OCI-LY7 (cell line): ENCODE measurements at regions not wholly inside any gene's neighbourhood (a gene's known extent, or its start where the extent isn't known, plus 50 kb on each side); places are given as distances from the start of the nearest gene placed in this dataset.

ENCODE experiments used
- BruUV-seq: library from RNA; stranded (reverse); fragments of 400-500 nt; replicated peaks from 2 replicates; lab custom pipeline; 2021; lab: Mats Ljungman, UMichigan
- CTCF ChIA-PET: fragments of 300-600 bp; sonication (Branson Sonifier 250); formaldehyde crosslinking; loops from one replicate; lab custom pipeline; 2022; ENCODE audit warnings: antibody characterized with exemption; ENCODE audit not compliant: unreplicated experiment; lab: Charles Lee
- POLR2A ChIA-PET: fragments of 300-600 bp; sonication (Branson Sonifier 250); formaldehyde crosslinking; loops from one replicate; lab custom pipeline; 2022; ENCODE audit warnings: antibody characterized with exemption; lab: Charles Lee
- DNase-seq: peaks from one replicate; pipeline ENCODE4 v3.0.0-alpha.2; 2015; ENCODE audit warnings: low spot score
- H2AFZ ChIP-seq: fragments of 200-600 bp; sonication (generic), shearing (Covaris generic); 2 replicates; pipeline ENCODE4 v1.6.1; 2014; ENCODE audit warnings: mild to moderate bottlenecking, antibody characterized with exemption, low read length, moderate library complexity
- H3K27ac ChIP-seq: fragments of 200-600 bp; sonication (generic); 2 replicates; pipeline ENCODE4 v1.5.1; 2014; ENCODE audit warnings: mixed run types, low read depth, mild to moderate bottlenecking, moderate library complexity, low read length, inconsistent platforms; ENCODE audit not compliant: poor library complexity, severe bottlenecking
- H3K36me3 ChIP-seq: fragments of 200-600 bp; sonication (generic); 2 replicates; pipeline ENCODE4 v1.6.1; 2014; ENCODE audit warnings: mild to moderate bottlenecking, antibody characterized with exemption, low read length, moderate library complexity, mixed read lengths; ENCODE audit not compliant: insufficient read depth
- H3K4me1 ChIP-seq: fragments of 200-600 bp; sonication (generic); 2 replicates; pipeline ENCODE4 v1.5.1; 2014; ENCODE audit warnings: mild to moderate bottlenecking, low read length; ENCODE audit not compliant: insufficient read depth, poor library complexity, severe bottlenecking
- H3K4me2 ChIP-seq: fragments of 200-600 bp; sonication (generic); 2 replicates; pipeline ENCODE4 v1.6.1; 2014; ENCODE audit warnings: mild to moderate bottlenecking, low read length
- H3K4me3 ChIP-seq: fragments of 200-600 bp; sonication (generic); 2 replicates; pipeline ENCODE4 v1.5.1; 2014; ENCODE audit warnings: mild to moderate bottlenecking, low read depth, low read length; ENCODE audit not compliant: poor library complexity, severe bottlenecking
- H3K79me2 ChIP-seq: fragments of 200-600 bp; sonication (generic); 2 replicates; pipeline ENCODE4 v1.6.1; 2016; ENCODE audit warnings: low read depth, mild to moderate bottlenecking, low read length, moderate library complexity, mixed read lengths; ENCODE audit not compliant: insufficient read depth
- H3K9me2 ChIP-seq: fragments of 200-600 bp; sonication (generic); 2 replicates; pipeline ENCODE4 v1.6.1; 2016; ENCODE audit warnings: mild to moderate bottlenecking, low read length, mixed read lengths; ENCODE audit not compliant: insufficient read depth
- H3K9me3 ChIP-seq: fragments of 200-600 bp; sonication (generic); 2 replicates; pipeline ENCODE4 v1.6.1; 2014; ENCODE audit warnings: mild to moderate bottlenecking, mixed run types, low read length, mixed read lengths
- H4K20me1 ChIP-seq: fragments of 200-600 bp; sonication (generic); 2 replicates; pipeline ENCODE4 v1.6.1; 2014; ENCODE audit warnings: mild to moderate bottlenecking, antibody characterized with exemption, low read length, moderate library complexity, mixed read lengths; ENCODE audit not compliant: insufficient read depth
- CTCF ChIP-seq: fragments of 200-600 bp; sonication (generic); conservative IDR thresholded peaks from 2 replicates; pipeline ENCODE4 v1.5.1; 2014; ENCODE audit warnings: mild to moderate bottlenecking, antibody characterized with exemption, low read length, moderate library complexity, mixed read lengths
- EZH2phosphoT487 ChIP-seq: fragments of 200-600 bp; sonication (generic); IDR thresholded peaks from 2 replicates; pipeline ENCODE4 v1.6.1; 2018; ENCODE audit warnings: low read depth, borderline replicate concordance, mild to moderate bottlenecking, mixed run types, antibody characterized with exemption, low read length, moderate library complexity, mixed read lengths
- intact Hi-C: fragments of 100-400 bp; cut with micrococcal nuclease; formaldehyde crosslinking; loops from one replicate; pipeline ENCODE4 v1.10.0; 2022; ENCODE audit not compliant: unreplicated experiment

GRCh38 chr6:144844596-144844995, 559.5 kb downstream of the UTRN start:
- no peak for TF ChIP-seq CTCF
- no peak for TF ChIP-seq EZH2phosphoT487
- no peaks in the 10 kb centered on the region for H4K20me1 ChIP-seq
- intact Hi-C loops: no loop called here
- H3K9me3 ChIP-seq: no peaks in the 10 kb centered on the region
- ChIA-PET CTCF (no interaction called here), POLR2A (no interaction called here)
- H2AFZ ChIP-seq: no peak overlapping the region
- H3K9me2 ChIP-seq: no peaks in the 10 kb centered on the region
- H3K4me3 ChIP-seq: no peak overlapping the region
- H3K79me2 ChIP-seq: no peaks in the 10 kb centered on the region
- H3K4me2 ChIP-seq: no peak overlapping the region
- no TSS peak for BruUV-seq
- no peak for DNase-seq
- no peaks in the 10 kb centered on the region for H3K4me1 ChIP-seq
- H3K36me3 ChIP-seq: no peaks in the 10 kb centered on the region
- no peak overlapping the region for H3K27ac ChIP-seq

- BruUV-seq: no TSS peak
- no peaks in the 10 kb centered on the region for H3K79me2 ChIP-seq
- H2AFZ ChIP-seq: no peak overlapping the region
- no peaks in the 10 kb centered on the region for H3K4me1 ChIP-seq
- ChIA-PET POLR2A (no interaction called here), CTCF (no interaction called here)
- H3K4me3 ChIP-seq: no peak overlapping the region
- intact Hi-C loops: no loop called here
- no peaks in the 10 kb centered on the region for H3K9me3 ChIP-seq
- no peaks in the 10 kb centered on the region for H3K9me2 ChIP-seq
- H4K20me1 ChIP-seq: no peaks in the 10 kb centered on the region
- no peak for TF ChIP-seq EZH2phosphoT487
- TF ChIP-seq CTCF: no peak
- H3K4me2 ChIP-seq: no peak overlapping the region
- H3K36me3 ChIP-seq: no peaks in the 10 kb centered on the region
- H3K27ac ChIP-seq: no peak overlapping the region
- DNase-seq: no peak
Measured at GRCh38 chr6:144845186-144845585, 560.1 kb downstream of the UTRN start.

- Histone ChIP-seq H3K27ac (no peak overlapping the region), H3K9me3 (no peaks in the 10 kb centered on the region), H4K20me1 (no peaks in the 10 kb centered on the region), H2AFZ (no peak overlapping the region), H3K9me2 (no peaks in the 10 kb centered on the region), H3K36me3 (no peaks in the 10 kb centered on the region), H3K4me3 (no peak overlapping the region), H3K4me2 (no peak overlapping the region), H3K4me1 (no peaks in the 10 kb centered on the region), H3K79me2 (no peaks in the 10 kb centered on the region)
- ChIA-PET POLR2A (interaction anchor here (0.5 kb wide), 1 partner anchor 132 kb away, joined by 4 read pairs; no protein-coding TSS in a partner anchor), CTCF (no interaction called here)
- no TSS peak for BruUV-seq
- TF ChIP-seq CTCF: no peak
- TF ChIP-seq EZH2phosphoT487: no peak
- intact Hi-C loops: no loop called here
- DNase-seq: no peak
Measured at GRCh38 chr6:144847916-144848315, 562.8 kb downstream of the UTRN start.
